ENCODE measurements at regions not wholly inside any gene's neighbourhood (a gene's known extent, or its start where the extent isn't known, plus 50 kb on each side); places are given as distances from the start of the nearest gene placed in this dataset.
"Not testable (repeated sequence)": the region's sequence is repeated elsewhere in the genome, so short reads cannot be mapped to it uniquely, and the experiment has no call there.

GRCh38 chr2:31813016-31813415 lies 197.8 kb downstream of the MEMO1 start:
- no peak for DNase-seq (ENCODE audit: low read depth)

- peak; percentile 44 for DNase-seq (ENCODE audit: low read depth)
These were observed 198.6 kb downstream of the MEMO1 start for GRCh38 chr2:31812051-31812798.

GRCh38 chr2:31811482-31811881 lies 199.3 kb downstream of the MEMO1 start:
- no peak for DNase-seq (ENCODE audit: low read depth)

- DNase-seq (ENCODE audit: low read depth): no peak
These were observed 200.4 kb downstream of the MEMO1 start for GRCh38 chr2:31810200-31810917.

GRCh38 chr2:31805688-31806087 lies 205.1 kb downstream of the MEMO1 start:
- DNase-seq (ENCODE audit: low read depth): no peak

GRCh38 chr2:31803481-31804153 lies 207.2 kb downstream of the MEMO1 start:
- not testable (repeated sequence) for DNase-seq (ENCODE audit: low read depth)

- DNase-seq (ENCODE audit: low read depth): no peak
These were observed 208.1 kb downstream of the MEMO1 start for GRCh38 chr2:31802711-31803110.

GRCh38 chr2:31799282-31799681 lies 211.5 kb downstream of the MEMO1 start:
- DNase-seq (ENCODE audit: low read depth): not testable (repeated sequence)

- no peak for DNase-seq (ENCODE audit: low read depth)
These were observed 207.5 kb upstream of the SRD5A2 start for GRCh38 chr2:31788273-31788672.

GRCh38 chr2:31785876-31786275 lies 205.1 kb upstream of the SRD5A2 start:
- no peak for DNase-seq (ENCODE audit: low read depth)

GRCh38 chr2:31784868-31785267 lies 204.1 kb upstream of the SRD5A2 start:
- DNase-seq (ENCODE audit: low read depth): no peak

GRCh38 chr2:31783446-31784091 lies 202.8 kb upstream of the SRD5A2 start:
- peak; percentile 11 for DNase-seq (ENCODE audit: low read depth)

GRCh38 chr2:31778153-31778552 lies 197.4 kb upstream of the SRD5A2 start:
- no peak for DNase-seq (ENCODE audit: low read depth)

- peak; percentile 14 for DNase-seq (ENCODE audit: low read depth)
These were observed 190.0 kb upstream of the SRD5A2 start for GRCh38 chr2:31770741-31771140.

- DNase-seq (ENCODE audit: low read depth): no peak
These were observed 184.6 kb upstream of the SRD5A2 start for GRCh38 chr2:31765078-31765945.

- peak; percentile 59 for DNase-seq (ENCODE audit: low read depth)
These were observed 183.4 kb upstream of the SRD5A2 start for GRCh38 chr2:31764169-31764568.

GRCh38 chr2:31762085-31762484 lies 181.3 kb upstream of the SRD5A2 start:
- no peak for DNase-seq (ENCODE audit: low read depth)

GRCh38 chr2:31757351-31757750 lies 176.6 kb upstream of the SRD5A2 start:
- DNase-seq (ENCODE audit: low read depth): not testable (repeated sequence)

- DNase-seq (ENCODE audit: low read depth): not testable (repeated sequence)
These were observed 168.0 kb upstream of the SRD5A2 start for GRCh38 chr2:31748746-31749145.

GRCh38 chr2:31748041-31748440 lies 167.3 kb upstream of the SRD5A2 start:
- no peak for DNase-seq (ENCODE audit: low read depth)

- DNase-seq (ENCODE audit: low read depth): no peak
These were observed 158.4 kb upstream of the SRD5A2 start for GRCh38 chr2:31739161-31739560.
